ENCODE measurements at regions not wholly inside any gene's neighbourhood (a gene's known extent, or its start where the extent isn't known, plus 50 kb on each side); places are given as distances from the start of the nearest gene placed in this dataset.

DNA sequence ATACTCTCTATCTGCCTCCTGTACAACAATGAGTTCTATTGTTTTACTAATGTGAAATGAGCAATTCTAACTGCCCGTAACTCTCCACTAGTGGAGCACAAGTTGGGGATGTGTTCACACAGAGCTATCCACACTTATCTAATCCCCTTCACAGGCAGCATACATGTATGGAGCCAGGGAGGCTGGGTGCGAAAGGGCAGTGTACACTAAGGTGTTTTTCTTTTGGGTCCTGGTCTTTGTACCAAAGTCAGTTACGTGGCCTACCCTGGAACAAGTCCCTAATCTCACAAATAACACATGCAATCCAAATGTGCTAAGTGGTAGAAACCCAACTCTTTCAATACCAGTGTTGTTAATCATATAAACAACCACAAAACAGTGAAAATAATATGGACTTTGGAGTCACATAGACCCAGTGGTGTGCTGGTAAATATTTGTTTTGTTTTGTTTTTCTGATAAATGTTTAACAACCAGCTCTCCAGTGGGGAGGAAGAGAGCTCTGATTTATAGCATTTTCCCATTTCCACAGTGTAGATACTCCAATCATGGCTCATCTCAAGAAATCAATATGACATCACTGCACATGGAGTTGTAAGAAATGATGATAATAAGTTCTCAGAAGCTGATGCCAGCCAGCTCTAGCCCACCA lies 319.9 kb upstream of the DUSP10 start:
- TF ChIP-seq, protein P1, sequence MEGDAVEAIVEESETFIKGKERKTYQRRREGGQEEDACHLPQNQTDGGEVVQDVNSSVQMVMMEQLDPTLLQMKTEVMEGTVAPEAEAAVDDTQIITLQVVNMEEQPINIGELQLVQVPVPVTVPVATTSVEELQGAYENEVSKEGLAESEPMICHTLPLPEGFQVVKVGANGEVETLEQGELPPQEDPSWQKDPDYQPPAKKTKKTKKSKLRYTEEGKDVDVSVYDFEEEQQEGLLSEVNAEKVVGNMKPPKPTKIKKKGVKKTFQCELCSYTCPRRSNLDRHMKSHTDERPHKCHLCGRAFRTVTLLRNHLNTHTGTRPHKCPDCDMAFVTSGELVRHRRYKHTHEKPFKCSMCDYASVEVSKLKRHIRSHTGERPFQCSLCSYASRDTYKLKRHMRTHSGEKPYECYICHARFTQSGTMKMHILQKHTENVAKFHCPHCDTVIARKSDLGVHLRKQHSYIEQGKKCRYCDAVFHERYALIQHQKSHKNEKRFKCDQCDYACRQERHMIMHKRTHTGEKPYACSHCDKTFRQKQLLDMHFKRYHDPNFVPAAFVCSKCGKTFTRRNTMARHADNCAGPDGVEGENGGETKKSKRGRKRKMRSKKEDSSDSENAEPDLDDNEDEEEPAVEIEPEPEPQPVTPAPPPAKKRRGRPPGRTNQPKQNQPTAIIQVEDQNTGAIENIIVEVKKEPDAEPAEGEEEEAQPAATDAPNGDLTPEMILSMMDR (IDR thresholded peaks at IDR 0.05): no peak
- TF ChIP-seq POLR2A (IDR thresholded peaks at IDR 0.05) (no peak), POLR2AphosphoS5 (IDR thresholded peaks at IDR 0.05) (no peak)
